Prostate gland (tissue), 2 donors: ENCODE measurements at regions not wholly inside any gene's neighbourhood (a gene's known extent, or its start where the extent isn't known, plus 50 kb on each side); places are given as distances from the start of the nearest gene placed in this dataset.

Experiments
- DNase-seq: peaks from one replicate; pipeline ENCODE4 v3.0.0-alpha.2; 2019; ENCODE audit warnings: low spot score
- H3K27ac ChIP-seq, 2 donors: fragments of 200-600 bp; sonication (generic); 2 replicates each; pipeline ENCODE4 v1.5.1; 2017 to 2019
- H3K27me3 ChIP-seq: fragments of 200-600 bp; sonication (generic); replicated peaks from 2 replicates; pipeline ENCODE4 v1.5.1; 2019; ENCODE audit not compliant: insufficient read depth
- H3K36me3 ChIP-seq, 2 donors: fragments of 200-600 bp; sonication (generic); 1 replicate in 1 of 2; 2 replicates in 1 of 2; pipeline versions ENCODE4 v1.5.1 to v1.8.1; 2017 to 2019
- H3K4me1 ChIP-seq: fragments of 200-600 bp; sonication (generic); replicated peaks from 2 replicates; pipeline ENCODE4 v1.5.1; 2019
- H3K4me3 ChIP-seq, 2 donors: fragments of 200-600 bp; sonication (generic); 2 replicates each; pipeline ENCODE4 v1.5.1; 2017 to 2019
- H3K9me3 ChIP-seq: fragments of 200-600 bp; sonication (generic); 2 replicates; pipeline ENCODE4 v1.5.1; 2017
- CTCF ChIP-seq, 4 experiments: fragments of 200-600 bp in 2 of 4; fragments of 450-650 bp in 2 of 4; sonication (generic) in 2 of 4; IDR thresholded peaks; 1 replicate in 3 of 4; 2 replicates in 1 of 4; pipeline ENCODE4 v1.5.1; 2016 to 2019; ENCODE audit warnings: antibody characterized with exemption in 4 of 4, mild to moderate bottlenecking in 2 of 4, moderate library complexity in 2 of 4
- POLR2A ChIP-seq: fragments of 450-650 bp; IDR thresholded peaks from one replicate; pipeline ENCODE4 v1.6.1; 2016; ENCODE audit warnings: antibody characterized with exemption, mild to moderate bottlenecking
- POLR2AphosphoS5 ChIP-seq: sonication (generic); formaldehyde crosslinking; IDR thresholded peaks from one replicate; pipeline ENCODE4 v1.6.1; 2017; ENCODE audit warnings: antibody characterized with exemption
- whole genome bisulfite sequencing: methylation state at CpG from one replicate; pipeline ENCODE4 v1.1.5; 2018; 5-methylcytosine and 5-hydroxymethylcytosine counted together
- intact Hi-C: fragments of 100-400 bp; cut with DNase I; formaldehyde crosslinking; loops from one replicate; pipeline ENCODE4 v1.14.2; 2022

- WGBS = 31% methylated on average over 3 of the region's 3 CpGs
- H3K4me3 ChIP-seq = no peak overlapping the region
- no peak for DNase-seq
- TF ChIP-seq CTCF (IDR thresholded peaks at IDR 0.05) (no peak), POLR2A (no peak), POLR2AphosphoS5 (no peak)
- H3K27ac ChIP-seq = no peak overlapping the region
- no peaks in the 10 kb centered on the region for H3K9me3 ChIP-seq
- intact Hi-C loops = no loop called here
- H3K36me3 ChIP-seq = no peaks in the 10 kb centered on the region
- H3K27me3 ChIP-seq = no peaks in the 10 kb centered on the region
- H3K4me1 ChIP-seq = no peaks in the 10 kb centered on the region
These were observed 734.5 kb upstream of the CCDC179 start for GRCh38 chr11:23594755-23595154.

- H3K36me3 ChIP-seq = no peaks in the 10 kb centered on the region
- H3K9me3 ChIP-seq = no peaks in the 10 kb centered on the region
- no peak overlapping the region for H3K4me3 ChIP-seq
- TF ChIP-seq POLR2A (no peak), CTCF (IDR thresholded peaks at IDR 0.05) (no peak), POLR2AphosphoS5 (no peak)
- intact Hi-C loops = no loop called here
- 85% methylated on average over 3 of the region's 3 CpGs for WGBS
- H3K27me3 ChIP-seq = no peaks in the 10 kb centered on the region
- H3K27ac ChIP-seq = no peak overlapping the region
- DNase-seq = no peak
- no peaks in the 10 kb centered on the region for H3K4me1 ChIP-seq
These were observed 744.7 kb upstream of the CCDC179 start for GRCh38 chr11:23604966-23605365.

GRCh38 chr11:23606191-23606590 is 745.9 kb upstream of the CCDC179 start:
- no peak for TF ChIP-seq CTCF (IDR thresholded peaks at IDR 0.05)
- TF ChIP-seq POLR2AphosphoS5 = no peak
- TF ChIP-seq POLR2A = no peak
- intact Hi-C loops = no loop called here
- Histone ChIP-seq H3K27ac (no peak overlapping the region), H3K27me3 (no peaks in the 10 kb centered on the region), H3K4me3 (no peak overlapping the region), H3K4me1 (no peaks in the 10 kb centered on the region), H3K9me3 (no peaks in the 10 kb centered on the region), H3K36me3 (no peaks in the 10 kb centered on the region)
- DNase-seq = no peak
- WGBS = 78% methylated on average over 1 of the region's 1 CpG

GRCh38 chr11:23611726-23612125 is 751.5 kb upstream of the CCDC179 start:
- Histone ChIP-seq H3K27me3 (no peaks in the 10 kb centered on the region), H3K4me3 (no peak overlapping the region), H3K27ac (no peak overlapping the region), H3K36me3 (no peaks in the 10 kb centered on the region), H3K4me1 (no peaks in the 10 kb centered on the region), H3K9me3 (no peaks in the 10 kb centered on the region)
- no peak for DNase-seq
- 91% methylated on average over 3 of the region's 3 CpGs for WGBS
- intact Hi-C loops = no loop called here
- TF ChIP-seq POLR2A (no peak), POLR2AphosphoS5 (no peak)

- no peaks in the 10 kb centered on the region for H3K4me1 ChIP-seq
- DNase-seq = no peak
- no peak overlapping the region for H3K4me3 ChIP-seq
- H3K9me3 ChIP-seq = no peaks in the 10 kb centered on the region
- TF ChIP-seq POLR2A (no peak), CTCF (IDR thresholded peaks at IDR 0.05) (no peak), POLR2AphosphoS5 (no peak)
- intact Hi-C loops = no loop called here
- no peaks in the 10 kb centered on the region for H3K36me3 ChIP-seq
- H3K27ac ChIP-seq = no peak overlapping the region
- H3K27me3 ChIP-seq = no peaks in the 10 kb centered on the region
These were observed 760.3 kb upstream of the CCDC179 start for GRCh38 chr11:23620617-23621016.
